A549 (cell line): ENCODE measurements at regions not wholly inside any gene's neighbourhood (a gene's known extent, or its start where the extent isn't known, plus 50 kb on each side); places are given as distances from the start of the nearest gene placed in this dataset.

Experiments
- ATAC-seq, 2 experiments: fragments of 200-7000 bp in 1 of 2; fragments of >200 bp in 1 of 2; cut with Nextera tagmentation in 1 of 2; cut with Tn5 transposase in 1 of 2; 3 replicates each; pipeline versions ENCODE4 v1.8.0 to v1.9.1; 2018 to 2020; ENCODE audit warnings: mild to moderate bottlenecking in 1 of 2, moderate library complexity in 1 of 2
- CTCF ChIA-PET: fragments of 300-600 bp; sonication (Branson Sonifier 250); formaldehyde crosslinking; extraction: SDS; loops from one replicate; lab custom pipeline; 2021; ENCODE audit warnings: antibody characterized with exemption, inconsistent platforms; lab: Yijun Ruan, JAX
- POLR2A ChIA-PET: fragments of 350-600 bp; formaldehyde crosslinking; extraction: SDS; loops from one replicate; lab custom pipeline; 2021; ENCODE audit warnings: antibody characterized with exemption, inconsistent platforms; lab: Yijun Ruan, JAX
- DNase-seq, 2 experiments: peaks; one replicate each; pipeline versions ENCODE4 v3.0.0 to v3.0.0-alpha.2; 2011 to 2016; ENCODE audit warnings: low read depth in 1 of 2, low spot score in 1 of 2
- FAIRE-seq: peaks from 2 replicates; lab custom pipeline; 2011; peaks lifted over from hg19 to GRCh38; lab: Jason Lieb, UNC
- H3K27ac ChIP-seq, 2 experiments: fragments of >200 bp; sonication (Bioruptor Twin); formaldehyde crosslinking; 3 replicates each; pipeline ENCODE4 v1.5.1; 2016 to 2017
- H3K4me1 ChIP-seq: fragments of >200 bp; sonication (Bioruptor Twin); formaldehyde crosslinking; 3 replicates; pipeline ENCODE4 v1.6.1; 2016
- H3K4me2 ChIP-seq: fragments of >200 bp; sonication (Bioruptor Twin); formaldehyde crosslinking; 3 replicates; pipeline ENCODE4 v1.6.1; 2016
- H3K4me3 ChIP-seq: fragments of >200 bp; sonication (Bioruptor Twin); formaldehyde crosslinking; 3 replicates; pipeline ENCODE4 v1.5.1; 2016
- H3K9me3 ChIP-seq: fragments of >200 bp; sonication (Bioruptor Twin); formaldehyde crosslinking; 3 replicates; pipeline ENCODE4 v1.6.1; 2016
- CBX8 ChIP-seq: fragments of 200-600 bp; sonication (generic); IDR thresholded peaks from 2 replicates; pipeline ENCODE4 v1.6.1; 2016
- CEBPB ChIP-seq, 2 experiments: fragments of >200 bp in 1 of 2; sonication (Bioruptor Twin) in 1 of 2; formaldehyde crosslinking in 1 of 2; IDR thresholded peaks; 2 replicates each; pipeline ENCODE4 v1.6.1; 2012 to 2016
- CHD4 ChIP-seq: fragments of 200-600 bp; sonication (generic); IDR thresholded peaks from 2 replicates; pipeline ENCODE4 v1.6.1; 2016; ENCODE audit warnings: antibody characterized with exemption, mild to moderate bottlenecking, borderline replicate concordance
- EHF ChIP-seq: fragments of 250-450 bp; sonication (Bioruptor Pico); IDR thresholded peaks from 2 replicates; pipeline ENCODE4 v1.5.0; 2020; ENCODE audit warnings: mild to moderate bottlenecking
- FOSB ChIP-seq: fragments of 250-450 bp; sonication (Bioruptor Pico); IDR thresholded peaks from 2 replicates; pipeline ENCODE4 v1.5.0; 2020; ENCODE audit warnings: mild to moderate bottlenecking, moderate library complexity
- FOXS1 ChIP-seq: fragments of 250-450 bp; sonication (Bioruptor Pico); IDR thresholded peaks from 2 replicates; pipeline ENCODE4 v1.5.0; 2020; ENCODE audit warnings: mild to moderate bottlenecking, moderate library complexity
- HDAC2 ChIP-seq: fragments of 200-600 bp; sonication (generic); IDR thresholded peaks from 2 replicates; pipeline ENCODE4 v1.6.1; 2016
- HOXB5 ChIP-seq: fragments of 250-450 bp; sonication (Bioruptor Pico); IDR thresholded peaks from 2 replicates; pipeline ENCODE4 v1.5.0; 2020; ENCODE audit warnings: mild to moderate bottlenecking, moderate library complexity
- JUNB ChIP-seq: fragments of >200 bp; sonication (Bioruptor Twin); formaldehyde crosslinking; IDR thresholded peaks from 2 replicates; pipeline ENCODE4 v1.6.1; 2016
- MAFK ChIP-seq: fragments of 450-650 bp; IDR thresholded peaks from 2 replicates; pipeline ENCODE4 v1.6.1; 2014; ENCODE audit not compliant: partially characterized antibody
- MAZ ChIP-seq: fragments of 150-350 bp; IDR thresholded peaks from 2 replicates; pipeline ENCODE4 v1.6.1; 2014; ENCODE audit warnings: antibody characterized with exemption, low read depth, low read length, borderline replicate concordance
- MYC ChIP-seq: IDR thresholded peaks from 2 replicates; pipeline ENCODE4 v1.6.1; 2012; ENCODE audit warnings: mild to moderate bottlenecking, inconsistent platforms, low read length, improper control_type of control experiment, borderline replicate concordance
- POLR2A ChIP-seq: IDR thresholded peaks from 2 replicates; pipeline ENCODE4 v1.6.1; 2012; ENCODE audit warnings: mild to moderate bottlenecking, low read length
- RAD21 ChIP-seq, 2 experiments: fragments of >200 bp in 1 of 2; sonication (Bioruptor Twin) in 1 of 2; formaldehyde crosslinking in 1 of 2; IDR thresholded peaks in 1 of 2; conservative IDR thresholded peaks in 1 of 2; 2 replicates in 1 of 2; 3 replicates in 1 of 2; pipeline ENCODE4 v1.6.1; 2012 to 2018; ENCODE audit warnings: inconsistent platforms in 1 of 2
- RARB ChIP-seq: fragments of 250-450 bp; sonication (Bioruptor Pico); IDR thresholded peaks from 2 replicates; pipeline ENCODE4 v1.8.0; 2021; ENCODE audit warnings: mild to moderate bottlenecking, moderate library complexity
- SMC3 ChIP-seq: fragments of >200 bp; sonication (Bioruptor Twin); formaldehyde crosslinking; IDR thresholded peaks from 3 replicates; pipeline ENCODE4 v1.6.1; 2018; ENCODE audit warnings: inconsistent platforms
- TFCP2L1 ChIP-seq: fragments of 250-450 bp; sonication (Bioruptor Pico); IDR thresholded peaks from 2 replicates; pipeline ENCODE4 v1.5.0; 2021; ENCODE audit warnings: mild to moderate bottlenecking
- ZC3H11A ChIP-seq: fragments of 450-650 bp; IDR thresholded peaks from 2 replicates; pipeline ENCODE4 v1.6.1; 2014; ENCODE audit warnings: antibody characterized with exemption, mild to moderate bottlenecking
- ZNF302 ChIP-seq: fragments of 250-450 bp; sonication (Bioruptor Pico); IDR thresholded peaks from 2 replicates; pipeline ENCODE4 v1.9.0; 2021; ENCODE audit warnings: inconsistent platforms, mild to moderate bottlenecking, moderate library complexity
- ZSCAN20 ChIP-seq: fragments of 250-450 bp; sonication (Bioruptor Pico); IDR thresholded peaks from 2 replicates; pipeline ENCODE4 v1.8.0; 2022; ENCODE audit warnings: mild to moderate bottlenecking, moderate library complexity
- WGBS: methylation state at CpG from one replicate; pipeline ENCODE4 v1.1.6; 2017; ENCODE audit errors: missing lambda C conversion rate; 5-methylcytosine and 5-hydroxymethylcytosine counted together
- TF ChIP-seq, protein P1 (sequence below): IDR thresholded peaks from 2 replicates; pipeline ENCODE4 v1.6.1; 2012
- TF ChIP-seq, protein P2 (sequence below): fragments of >200 bp; sonication (Bioruptor Twin); formaldehyde crosslinking; IDR thresholded peaks from 3 replicates; pipeline ENCODE4 v1.5.1; 2016
- TF ChIP-seq, protein P3 (sequence below): fragments of 250-450 bp; sonication (Bioruptor Pico); IDR thresholded peaks from 2 replicates; pipeline ENCODE4 v1.5.0; 2020; ENCODE audit warnings: low read depth, mild to moderate bottlenecking, moderate library complexity
- TF ChIP-seq, protein P4 (sequence below): fragments of 250-450 bp; sonication (Bioruptor Pico); IDR thresholded peaks from 2 replicates; pipeline ENCODE4 v1.5.0; 2021; ENCODE audit warnings: mild to moderate bottlenecking, moderate library complexity, borderline replicate concordance
- TF ChIP-seq, protein P5 (sequence below): fragments of 150-350 bp; IDR thresholded peaks from 2 replicates; pipeline ENCODE4 v1.6.1; 2014; ENCODE audit warnings: low read depth, mild to moderate bottlenecking, low read length

DNA sequence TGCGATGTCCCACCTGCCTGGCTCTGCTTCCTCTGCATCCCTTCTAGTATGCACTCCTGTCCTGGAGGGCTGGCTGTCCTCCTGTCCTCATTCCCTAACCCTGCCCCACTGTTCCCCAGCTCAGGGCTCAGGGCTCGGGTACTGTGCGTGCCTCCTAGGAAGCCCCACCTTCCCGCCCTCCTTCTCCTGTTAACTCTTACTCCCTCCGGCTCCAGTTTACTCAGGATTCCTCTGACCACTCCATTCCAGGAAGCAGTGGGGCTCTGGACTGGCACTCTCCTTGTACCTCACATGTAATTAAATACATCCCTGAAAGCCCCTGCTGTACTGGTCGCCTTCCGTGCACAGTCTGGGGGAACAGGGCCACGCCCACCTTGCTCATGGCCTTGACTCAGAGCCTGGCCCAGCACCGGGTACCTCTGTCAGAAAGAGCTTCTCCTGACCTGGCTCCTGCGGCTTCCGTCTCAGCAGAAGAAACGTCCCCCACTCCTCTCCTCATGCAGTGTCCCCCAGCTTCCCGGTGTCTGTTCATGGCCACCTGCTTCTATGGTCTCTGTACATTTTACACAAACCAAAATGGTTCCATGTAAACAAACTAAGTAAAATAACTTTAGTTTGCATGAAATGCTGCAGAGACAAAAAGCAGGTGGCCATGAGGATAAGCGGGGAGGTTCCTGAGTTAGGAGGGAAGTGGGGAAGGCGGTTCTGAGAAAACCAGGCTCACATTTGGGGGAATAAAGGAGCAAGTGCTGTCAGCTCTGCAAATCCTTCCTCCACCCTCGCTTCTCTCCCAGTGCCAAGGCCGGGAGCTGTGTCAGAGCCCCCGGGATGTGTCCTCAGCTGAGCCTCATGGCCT lies 445.9 kb downstream of the BRD1 start (continued):
- TF ChIP-seq RAD21 (conservative IDR thresholded peaks at IDR 0.05 in 1 of 2, IDR thresholded peaks at IDR 0.05 in 1 of 2) (no peak), TFCP2L1 (no peak), FOSB (no peak), EHF (no peak), MAFK (no peak), JUNB (no peak)
- TF ChIP-seq, protein P1, sequence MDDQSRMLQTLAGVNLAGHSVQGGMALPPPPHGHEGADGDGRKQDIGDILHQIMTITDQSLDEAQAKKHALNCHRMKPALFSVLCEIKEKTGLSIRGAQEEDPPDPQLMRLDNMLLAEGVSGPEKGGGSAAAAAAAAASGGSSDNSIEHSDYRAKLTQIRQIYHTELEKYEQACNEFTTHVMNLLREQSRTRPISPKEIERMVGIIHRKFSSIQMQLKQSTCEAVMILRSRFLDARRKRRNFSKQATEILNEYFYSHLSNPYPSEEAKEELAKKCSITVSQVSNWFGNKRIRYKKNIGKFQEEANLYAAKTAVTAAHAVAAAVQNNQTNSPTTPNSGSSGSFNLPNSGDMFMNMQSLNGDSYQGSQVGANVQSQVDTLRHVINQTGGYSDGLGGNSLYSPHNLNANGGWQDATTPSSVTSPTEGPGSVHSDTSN: no peak

DNA sequence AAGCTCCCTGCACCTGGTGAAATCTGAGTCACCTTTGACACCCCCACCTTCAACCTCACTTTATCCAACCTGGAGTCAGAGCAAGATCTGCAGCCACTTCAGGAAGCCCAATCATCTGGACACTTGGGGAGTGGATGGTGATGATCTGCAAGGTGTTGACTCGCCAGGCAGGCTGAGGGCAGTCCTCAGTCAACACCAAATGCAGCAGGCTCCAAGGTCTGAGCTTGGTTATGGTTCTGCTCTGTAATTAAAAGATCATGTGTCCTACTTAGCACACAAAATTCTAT lies 446.9 kb downstream of the BRD1 start:
- Histone ChIP-seq H3K4me3 (no peak overlapping the region), H3K9me3 (peaks cover 4% of the 10 kb centered on the region; the same call in 1 of the 3 replicates), H3K27ac (no peak overlapping the region), H3K4me2 (no peak overlapping the region), H3K4me1 (no peaks in the 10 kb centered on the region)
- POLR2A ChIA-PET: no interaction called here
- CTCF ChIA-PET: no interaction called here
- DNase-seq: no peak
- ATAC-seq: no peak
- no peak for TF ChIP-seq MAFK
- TF ChIP-seq RARB (CRISPR knock-in tag): no peak
- TF ChIP-seq CBX8: no peak
- no peak for TF ChIP-seq EHF
- 0% methylated on average over 1 of the region's 1 CpG for WGBS
- FAIRE-seq: no peak

DNA sequence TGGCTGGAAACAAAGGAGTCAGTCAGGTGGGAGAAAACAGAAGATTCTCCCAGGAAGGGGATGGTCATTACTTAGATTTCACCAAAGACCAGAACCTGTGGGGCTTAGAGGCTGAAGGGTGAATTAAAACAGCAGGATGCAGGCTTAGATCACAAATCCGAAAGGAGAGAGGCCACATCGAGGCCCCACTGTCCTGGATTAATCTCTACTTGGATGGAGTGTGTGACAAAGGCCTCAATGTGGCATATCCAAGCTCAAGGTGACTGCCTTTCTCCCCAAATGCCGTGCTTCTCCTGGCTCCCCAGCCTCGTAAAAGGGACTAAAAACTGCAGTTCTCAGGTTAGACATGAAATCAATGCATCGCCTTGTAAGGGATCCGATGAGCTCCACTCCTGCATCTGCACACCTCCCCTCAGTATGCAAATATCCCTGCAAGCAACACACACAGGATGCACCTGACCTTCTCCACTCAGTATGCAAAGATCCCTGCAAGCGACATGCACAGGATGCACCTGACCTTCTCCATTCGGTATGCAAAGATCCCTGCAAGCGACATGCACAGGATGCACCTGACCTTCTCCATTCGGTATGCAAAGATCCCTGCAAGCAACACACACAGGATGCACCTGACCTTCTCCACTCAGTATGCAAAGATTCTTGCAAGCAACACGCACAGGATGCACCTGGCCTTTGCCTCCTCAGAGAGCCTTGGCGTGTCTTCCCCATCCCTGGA lies 447.4 kb downstream of the BRD1 start:
- Histone ChIP-seq H3K4me3 (no peak overlapping the region), H3K27ac (no peak overlapping the region), H3K4me1 (no peaks in the 10 kb centered on the region), H3K4me2 (no peak overlapping the region), H3K9me3 (peaks cover 4% of the 10 kb centered on the region; the same call in 1 of the 3 replicates)
- FAIRE-seq (no peak), DNase-seq (no peak), ATAC-seq (no peak)
- CTCF ChIA-PET: no interaction called here
- POLR2A ChIA-PET: no interaction called here
- TF ChIP-seq FOSB (no peak), MAZ (no peak), MAFK (no peak), JUNB (no peak), CEBPB (IDR thresholded peaks at IDR 0.05) (no peak), ZC3H11A (no peak), EHF (no peak), POLR2A (no peak), SMC3 (no peak), MYC (no peak), FOXS1 (CRISPR knock-in tag) (no peak)
- TF ChIP-seq, protein P2, sequence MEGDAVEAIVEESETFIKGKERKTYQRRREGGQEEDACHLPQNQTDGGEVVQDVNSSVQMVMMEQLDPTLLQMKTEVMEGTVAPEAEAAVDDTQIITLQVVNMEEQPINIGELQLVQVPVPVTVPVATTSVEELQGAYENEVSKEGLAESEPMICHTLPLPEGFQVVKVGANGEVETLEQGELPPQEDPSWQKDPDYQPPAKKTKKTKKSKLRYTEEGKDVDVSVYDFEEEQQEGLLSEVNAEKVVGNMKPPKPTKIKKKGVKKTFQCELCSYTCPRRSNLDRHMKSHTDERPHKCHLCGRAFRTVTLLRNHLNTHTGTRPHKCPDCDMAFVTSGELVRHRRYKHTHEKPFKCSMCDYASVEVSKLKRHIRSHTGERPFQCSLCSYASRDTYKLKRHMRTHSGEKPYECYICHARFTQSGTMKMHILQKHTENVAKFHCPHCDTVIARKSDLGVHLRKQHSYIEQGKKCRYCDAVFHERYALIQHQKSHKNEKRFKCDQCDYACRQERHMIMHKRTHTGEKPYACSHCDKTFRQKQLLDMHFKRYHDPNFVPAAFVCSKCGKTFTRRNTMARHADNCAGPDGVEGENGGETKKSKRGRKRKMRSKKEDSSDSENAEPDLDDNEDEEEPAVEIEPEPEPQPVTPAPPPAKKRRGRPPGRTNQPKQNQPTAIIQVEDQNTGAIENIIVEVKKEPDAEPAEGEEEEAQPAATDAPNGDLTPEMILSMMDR: no peak
- TF ChIP-seq, protein P3, sequence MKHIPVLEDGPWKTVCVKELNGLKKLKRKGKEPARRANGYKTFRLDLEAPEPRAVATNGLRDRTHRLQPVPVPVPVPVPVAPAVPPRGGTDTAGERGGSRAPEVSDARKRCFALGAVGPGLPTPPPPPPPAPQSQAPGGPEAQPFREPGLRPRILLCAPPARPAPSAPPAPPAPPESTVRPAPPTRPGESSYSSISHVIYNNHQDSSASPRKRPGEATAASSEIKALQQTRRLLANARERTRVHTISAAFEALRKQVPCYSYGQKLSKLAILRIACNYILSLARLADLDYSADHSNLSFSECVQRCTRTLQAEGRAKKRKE (CRISPR knock-in tag): no peak
- WGBS: 10% methylated on average over 10 of the region's 12 CpGs

DNA sequence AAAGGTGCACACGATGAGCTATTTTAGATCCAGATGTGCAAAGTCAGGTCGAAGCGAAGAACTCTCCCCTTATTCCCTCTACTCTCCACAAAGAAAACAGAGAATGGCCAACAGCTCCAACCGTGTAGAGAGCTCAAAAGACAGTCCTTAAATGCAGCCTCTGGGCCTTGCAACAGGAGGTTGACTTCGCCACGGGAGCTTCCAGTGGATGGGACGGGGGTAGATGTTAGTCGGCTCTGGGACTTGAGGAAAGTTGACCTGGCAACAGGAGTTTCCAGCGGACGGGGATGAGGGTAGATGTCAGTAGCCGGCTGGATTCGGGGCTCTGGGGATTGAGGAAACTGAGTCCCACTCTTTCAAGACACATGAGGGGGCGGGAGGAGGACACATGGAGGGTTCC lies 450.4 kb downstream of the BRD1 start:
- H3K4me2 ChIP-seq: no peak overlapping the region
- peaks cover 3% of the 10 kb centered on the region; the same call in 2 of the 3 replicates for H3K4me1 ChIP-seq
- no peak for ATAC-seq
- DNase-seq: no peak
- FAIRE-seq: no peak
- ChIA-PET POLR2A (no interaction called here), CTCF (no interaction called here)
- no peaks in the 10 kb centered on the region for H3K9me3 ChIP-seq
- no peak overlapping the region for H3K4me3 ChIP-seq
- 57% methylated on average over 13 of the region's 13 CpGs for WGBS
- no peak overlapping the region for H3K27ac ChIP-seq
- no peak for TF ChIP-seq RAD21 (conservative IDR thresholded peaks at IDR 0.05 in 1 of 2, IDR thresholded peaks at IDR 0.05 in 1 of 2)
- no peak for TF ChIP-seq CHD4
- no peak for TF ChIP-seq MAFK
- TF ChIP-seq HOXB5: no peak
- TF ChIP-seq HDAC2: no peak
- TF ChIP-seq, protein P4, sequence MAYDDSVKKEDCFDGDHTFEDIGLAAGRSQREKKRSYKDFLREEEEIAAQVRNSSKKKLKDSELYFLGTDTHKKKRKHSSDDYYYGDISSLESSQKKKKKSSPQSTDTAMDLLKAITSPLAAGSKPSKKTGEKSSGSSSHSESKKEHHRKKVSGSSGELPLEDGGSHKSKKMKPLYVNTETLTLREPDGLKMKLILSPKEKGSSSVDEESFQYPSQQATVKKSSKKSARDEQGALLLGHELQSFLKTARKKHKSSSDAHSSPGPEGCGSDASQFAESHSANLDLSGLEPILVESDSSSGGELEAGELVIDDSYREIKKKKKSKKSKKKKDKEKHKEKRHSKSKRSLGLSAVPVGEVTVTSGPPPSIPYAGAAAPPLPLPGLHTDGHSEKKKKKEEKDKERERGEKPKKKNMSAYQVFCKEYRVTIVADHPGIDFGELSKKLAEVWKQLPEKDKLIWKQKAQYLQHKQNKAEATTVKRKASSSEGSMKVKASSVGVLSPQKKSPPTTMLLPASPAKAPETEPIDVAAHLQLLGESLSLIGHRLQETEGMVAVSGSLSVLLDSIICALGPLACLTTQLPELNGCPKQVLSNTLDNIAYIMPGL (CRISPR knock-in tag): no peak
- no peak for TF ChIP-seq EHF
- TF ChIP-seq ZNF302 (CRISPR knock-in tag): no peak
- no peak for TF ChIP-seq ZSCAN20 (CRISPR knock-in tag)
- TF ChIP-seq JUNB: no peak
- TF ChIP-seq CEBPB (IDR thresholded peaks at IDR 0.05): no peak
- TF ChIP-seq, protein P5, sequence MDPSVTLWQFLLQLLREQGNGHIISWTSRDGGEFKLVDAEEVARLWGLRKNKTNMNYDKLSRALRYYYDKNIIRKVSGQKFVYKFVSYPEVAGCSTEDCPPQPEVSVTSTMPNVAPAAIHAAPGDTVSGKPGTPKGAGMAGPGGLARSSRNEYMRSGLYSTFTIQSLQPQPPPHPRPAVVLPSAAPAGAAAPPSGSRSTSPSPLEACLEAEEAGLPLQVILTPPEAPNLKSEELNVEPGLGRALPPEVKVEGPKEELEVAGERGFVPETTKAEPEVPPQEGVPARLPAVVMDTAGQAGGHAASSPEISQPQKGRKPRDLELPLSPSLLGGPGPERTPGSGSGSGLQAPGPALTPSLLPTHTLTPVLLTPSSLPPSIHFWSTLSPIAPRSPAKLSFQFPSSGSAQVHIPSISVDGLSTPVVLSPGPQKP: no peak
- no peak for TF ChIP-seq RARB (CRISPR knock-in tag)
